ENCODE measurements at regions not wholly inside any gene's neighbourhood (a gene's known extent, or its start where the extent isn't known, plus 50 kb on each side); places are given as distances from the start of the nearest gene placed in this dataset.
"Not testable (repeated sequence)": the region's sequence is repeated elsewhere in the genome, so short reads cannot be mapped to it uniquely, and the experiment has no call there.

GRCh38 chr1:146322893-146323292 is 94.1 kb upstream of the NOTCH2NLA start:
- CTCF ChIA-PET (ENCODE audit: low intra/inter-chr PET ratio); H3K4me1 ChIP-seq (replicated peaks in 1 of 2; ENCODE audit: control insufficient read depth in 2 of 2, insufficient read depth in 2 of 2, low read length in 2 of 2); H3K27ac ChIP-seq (ENCODE audit: extremely low read depth, low read depth, low read length); BruUV-seq (replicated peaks); ATAC-seq; H3K9me1 ChIP-seq (ENCODE audit: control insufficient read depth, insufficient read depth, low read length); H2AFZ ChIP-seq (ENCODE audit: low read depth, low read length); H3K4me2 ChIP-seq (ENCODE audit: insufficient read depth, low read length); H4K20me1 ChIP-seq (replicated peaks; ENCODE audit: control insufficient read depth, insufficient read depth, low read length); DNase-seq (ENCODE audit: extremely low read depth in 1 of 4, low spot score in 3 of 4); H3K27me3 ChIP-seq (ENCODE audit: control insufficient read depth in 2 of 2, insufficient read depth in 2 of 2, low read length in 2 of 2); H3K9me3 ChIP-seq (replicated peaks; ENCODE audit: control insufficient read depth, insufficient read depth, low read depth, low read length); H3K79me2 ChIP-seq (ENCODE audit: control insufficient read depth, insufficient read depth, low read length); intact Hi-C loops (cut with micrococcal nuclease); POLR2A ChIA-PET; H3K4me3 ChIP-seq; FAIRE-seq; H3K9ac ChIP-seq (ENCODE audit: insufficient read depth in 1 of 2, low read depth in 2 of 2, low read length in 2 of 2); H3K36me3 ChIP-seq (ENCODE audit: control insufficient read depth, insufficient read depth, low read length): not testable (repeated sequence)
- WGBS (ENCODE audit: insufficient coverage, low coverage, missing lambda C conversion rate): no CpG with 5 or more reads among the region's 4 CpGs
- in situ Hi-C loops (cut with MboI): loop anchor here (25.0 kb wide), 1 partner anchor 286 kb away; no protein-coding TSS in a partner anchor

- H3K27ac ChIP-seq (ENCODE audit: extremely low read depth, low read depth, low read length); CTCF ChIA-PET (ENCODE audit: low intra/inter-chr PET ratio); H3K4me3 ChIP-seq; H3K9me3 ChIP-seq (replicated peaks; ENCODE audit: control insufficient read depth, insufficient read depth, low read depth, low read length); H4K20me1 ChIP-seq (replicated peaks; ENCODE audit: control insufficient read depth, insufficient read depth, low read length); H3K36me3 ChIP-seq (ENCODE audit: control insufficient read depth, insufficient read depth, low read length); DNase-seq (ENCODE audit: extremely low read depth in 1 of 4, low spot score in 3 of 4); H3K9me1 ChIP-seq (ENCODE audit: control insufficient read depth, insufficient read depth, low read length); BruUV-seq (replicated peaks); ATAC-seq; H3K4me1 ChIP-seq (replicated peaks in 1 of 2; ENCODE audit: control insufficient read depth in 2 of 2, insufficient read depth in 2 of 2, low read length in 2 of 2); H2AFZ ChIP-seq (ENCODE audit: low read depth, low read length); intact Hi-C loops (cut with micrococcal nuclease); H3K27me3 ChIP-seq (ENCODE audit: control insufficient read depth in 2 of 2, insufficient read depth in 2 of 2, low read length in 2 of 2); H3K79me2 ChIP-seq (ENCODE audit: control insufficient read depth, insufficient read depth, low read length); H3K4me2 ChIP-seq (ENCODE audit: insufficient read depth, low read length); POLR2A ChIA-PET; H3K9ac ChIP-seq (ENCODE audit: insufficient read depth in 1 of 2, low read depth in 2 of 2, low read length in 2 of 2); FAIRE-seq: not testable (repeated sequence)
- 0% methylated on average over 1 of the region's 4 CpGs for WGBS (ENCODE audit: insufficient coverage, low coverage, missing lambda C conversion rate)
- in situ Hi-C loops (cut with MboI): loop anchor here (25.0 kb wide), 1 partner anchor 281 kb away; no protein-coding TSS in a partner anchor
Observed at GRCh38 chr1:146318715-146319114, 89.9 kb upstream of the NOTCH2NLA start.

- H3K4me3 ChIP-seq; ATAC-seq; H3K27me3 ChIP-seq (ENCODE audit: control insufficient read depth in 2 of 2, insufficient read depth in 2 of 2, low read length in 2 of 2); H3K9ac ChIP-seq (ENCODE audit: insufficient read depth in 1 of 2, low read depth in 2 of 2, low read length in 2 of 2); H3K36me3 ChIP-seq (ENCODE audit: control insufficient read depth, insufficient read depth, low read length); DNase-seq (ENCODE audit: extremely low read depth in 1 of 4, low spot score in 3 of 4); H3K9me3 ChIP-seq (replicated peaks; ENCODE audit: control insufficient read depth, insufficient read depth, low read depth, low read length); H3K4me2 ChIP-seq (ENCODE audit: insufficient read depth, low read length); H3K79me2 ChIP-seq (ENCODE audit: control insufficient read depth, insufficient read depth, low read length); H3K4me1 ChIP-seq (replicated peaks in 1 of 2; ENCODE audit: control insufficient read depth in 2 of 2, insufficient read depth in 2 of 2, low read length in 2 of 2); FAIRE-seq; H3K9me1 ChIP-seq (ENCODE audit: control insufficient read depth, insufficient read depth, low read length); H3K27ac ChIP-seq (ENCODE audit: extremely low read depth, low read depth, low read length); BruUV-seq (replicated peaks); CTCF ChIA-PET (ENCODE audit: low intra/inter-chr PET ratio); intact Hi-C loops (cut with micrococcal nuclease); H4K20me1 ChIP-seq (replicated peaks; ENCODE audit: control insufficient read depth, insufficient read depth, low read length); POLR2A ChIA-PET; H2AFZ ChIP-seq (ENCODE audit: low read depth, low read length): not testable (repeated sequence)
- in situ Hi-C loops (cut with MboI): loop anchor here (25.0 kb wide), 1 partner anchor 280 kb away; no protein-coding TSS in a partner anchor
- WGBS (ENCODE audit: insufficient coverage, low coverage, missing lambda C conversion rate): 0% methylated on average over 1 of the region's 1 CpG
Observed at GRCh38 chr1:146317785-146318184, 89.0 kb upstream of the NOTCH2NLA start.

- FAIRE-seq; H4K20me1 ChIP-seq (replicated peaks; ENCODE audit: control insufficient read depth, insufficient read depth, low read length); H3K9me1 ChIP-seq (ENCODE audit: control insufficient read depth, insufficient read depth, low read length); H3K9me3 ChIP-seq (replicated peaks; ENCODE audit: control insufficient read depth, insufficient read depth, low read depth, low read length); H3K9ac ChIP-seq (ENCODE audit: insufficient read depth in 1 of 2, low read depth in 2 of 2, low read length in 2 of 2); ATAC-seq; H2AFZ ChIP-seq (ENCODE audit: low read depth, low read length); CTCF ChIA-PET (ENCODE audit: low intra/inter-chr PET ratio); POLR2A ChIA-PET; H3K36me3 ChIP-seq (ENCODE audit: control insufficient read depth, insufficient read depth, low read length); H3K27me3 ChIP-seq (ENCODE audit: control insufficient read depth in 2 of 2, insufficient read depth in 2 of 2, low read length in 2 of 2); H3K4me1 ChIP-seq (replicated peaks in 1 of 2; ENCODE audit: control insufficient read depth in 2 of 2, insufficient read depth in 2 of 2, low read length in 2 of 2); H3K79me2 ChIP-seq (ENCODE audit: control insufficient read depth, insufficient read depth, low read length); BruUV-seq (replicated peaks); H3K27ac ChIP-seq (ENCODE audit: extremely low read depth, low read depth, low read length); H3K4me2 ChIP-seq (ENCODE audit: insufficient read depth, low read length); DNase-seq (ENCODE audit: extremely low read depth in 1 of 4, low spot score in 3 of 4); intact Hi-C loops (cut with micrococcal nuclease); H3K4me3 ChIP-seq: not testable (repeated sequence)
- no CpG with 5 or more reads among the region's 5 CpGs for WGBS (ENCODE audit: insufficient coverage, low coverage, missing lambda C conversion rate)
- in situ Hi-C loops (cut with MboI): loop anchor here (25.0 kb wide), 1 partner anchor 277 kb away; no protein-coding TSS in a partner anchor
Observed at GRCh38 chr1:146314449-146315246, 85.8 kb upstream of the NOTCH2NLA start.

Data from K562 (cell line).